DMS53 treated with DMSO at 0.1 percent for 48 hours (cell line): ENCODE measurements at regions not wholly inside any gene's neighbourhood (a gene's known extent, or its start where the extent isn't known, plus 50 kb on each side); places are given as distances from the start of the nearest gene placed in this dataset.
"Not testable (repeated sequence)": the region's sequence is repeated elsewhere in the genome, so short reads cannot be mapped to it uniquely, and the experiment has no call there.

Experiments used
- DNase-seq: peaks from one replicate; lab custom pipeline; 2025; ENCODE audit not compliant: unreplicated experiment; lab: John Stamatoyannopoulos, UW

DNA sequence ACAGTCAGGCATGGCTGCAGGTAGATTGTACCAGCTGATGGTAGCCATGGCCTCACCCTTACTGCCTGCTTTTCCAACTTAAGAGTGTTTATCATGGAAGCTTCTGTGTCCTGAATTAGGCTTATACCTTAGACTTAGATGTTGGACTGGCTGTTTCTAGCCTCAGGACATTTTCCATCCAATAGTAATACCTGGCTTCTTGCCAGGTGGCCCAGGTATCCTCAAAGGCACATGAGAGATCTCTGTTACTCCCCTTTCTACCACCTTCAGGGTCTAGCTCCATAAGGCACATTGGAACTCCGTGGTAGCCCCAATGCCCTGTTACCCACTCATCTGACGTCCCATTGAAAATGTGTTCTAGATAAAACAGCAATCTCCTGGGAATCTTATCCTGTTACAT is 407.5 kb downstream of the SPRY2 start:
- DNase-seq, result no peak

- no peak for DNase-seq
Measured at GRCh38 chr13:79932556-79932955, 408.4 kb downstream of the SPRY2 start.

GRCh38 chr13:79923973-79924556 is 416.9 kb downstream of the SPRY2 start:
- DNase-seq, result not testable (repeated sequence)

DNA sequence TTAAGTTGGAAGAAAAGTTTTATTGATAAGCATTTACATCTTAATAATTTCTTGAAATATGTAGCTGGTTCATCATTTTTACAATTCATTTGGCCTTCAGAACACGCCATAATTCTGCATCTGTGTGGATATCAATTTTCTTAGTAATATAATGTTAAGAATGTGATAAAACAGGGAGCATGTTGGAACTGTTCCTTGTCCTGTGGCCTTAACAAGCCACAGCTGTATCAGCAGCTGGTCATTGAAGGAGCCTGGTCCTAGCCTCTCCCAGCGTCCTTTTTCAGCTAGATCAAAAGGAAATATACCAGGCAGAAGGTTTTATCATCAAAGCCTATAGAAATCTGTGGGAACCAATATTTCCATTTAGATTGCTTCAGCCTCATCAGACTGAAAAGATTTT is 421.8 kb downstream of the SPRY2 start:
- no peak for DNase-seq

DNA sequence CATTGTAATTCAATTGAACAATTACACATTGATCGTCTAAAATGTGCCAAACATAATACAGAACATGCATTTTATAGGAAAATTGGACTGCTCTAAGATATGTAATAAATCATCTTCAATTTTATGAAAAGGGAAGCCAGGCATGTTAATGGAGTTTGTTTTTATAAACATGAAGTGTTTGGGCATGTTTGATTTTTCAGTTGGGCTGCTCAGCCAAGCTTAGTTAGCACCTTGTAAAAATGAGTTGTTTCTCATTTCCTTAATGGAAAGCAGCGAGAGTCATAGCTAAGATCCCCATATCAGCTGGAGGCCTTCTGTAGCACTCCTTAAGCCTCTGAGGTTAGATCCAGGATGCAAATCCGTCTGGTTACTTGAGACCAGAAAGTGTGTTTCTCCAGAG is 422.3 kb downstream of the SPRY2 start:
- no peak for DNase-seq

- DNase-seq, result no peak
Measured at GRCh38 chr13:79917628-79918027, 423.3 kb downstream of the SPRY2 start.

GRCh38 chr13:79915114-79915811 is 425.7 kb downstream of the SPRY2 start:
- no peak for DNase-seq

GRCh38 chr13:79913141-79913827 is 427.6 kb downstream of the SPRY2 start:
- no peak for DNase-seq

GRCh38 chr13:79912403-79912802 is 428.5 kb downstream of the SPRY2 start:
- DNase-seq, result no peak

- DNase-seq, result no peak
Measured at GRCh38 chr13:79910875-79911540, 429.9 kb downstream of the SPRY2 start.

GRCh38 chr13:79909644-79910043 is 428.7 kb downstream of the NDFIP2 start:
- DNase-seq, result no peak

GRCh38 chr13:79908381-79908780 is 427.4 kb downstream of the NDFIP2 start:
- no peak for DNase-seq

GRCh38 chr13:79907527-79907926 is 426.6 kb downstream of the NDFIP2 start:
- DNase-seq, result peak; percentile 14

- no peak for DNase-seq
Measured at GRCh38 chr13:79906345-79906744, 425.4 kb downstream of the NDFIP2 start.

DNA sequence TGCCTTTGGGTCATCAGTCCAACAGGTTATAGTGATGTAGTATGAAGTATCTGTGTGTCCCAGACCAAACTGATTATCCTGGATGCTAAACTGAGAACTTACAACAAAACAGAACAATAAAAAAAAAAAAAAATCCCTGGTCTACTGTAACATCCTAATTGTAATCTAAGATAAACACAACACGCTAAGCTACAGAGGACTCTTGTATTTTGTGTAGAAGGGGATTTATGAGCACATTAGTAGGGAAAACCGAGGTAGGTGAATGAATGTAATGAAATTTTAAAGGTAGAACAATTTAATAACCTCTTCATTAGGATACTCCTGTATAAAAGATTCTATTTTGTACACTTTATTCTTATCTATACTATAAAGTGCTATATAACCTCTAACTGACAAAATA is 424.1 kb downstream of the NDFIP2 start:
- DNase-seq, result no peak

DNA sequence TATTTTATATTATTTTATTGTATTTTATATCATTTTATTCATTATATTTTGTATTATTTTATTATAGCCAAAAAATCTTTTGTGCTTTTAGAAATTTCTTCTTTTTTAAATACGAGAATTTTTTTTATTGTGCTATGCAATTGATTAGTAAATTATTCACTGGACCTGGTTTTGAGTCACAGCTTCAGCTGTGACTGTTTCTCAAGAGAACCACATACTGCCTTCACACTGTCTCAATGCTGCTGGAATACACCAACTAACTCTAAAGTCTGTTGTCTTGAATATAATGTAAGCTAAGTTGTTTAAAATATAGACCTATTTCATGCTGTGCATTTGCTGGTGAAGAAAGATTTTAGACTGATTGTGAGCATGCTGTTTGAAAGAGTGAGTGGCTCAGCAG is 423.6 kb downstream of the NDFIP2 start:
- no peak for DNase-seq

GRCh38 chr13:79901336-79901735 is 420.4 kb downstream of the NDFIP2 start:
- DNase-seq, result no peak

DNA sequence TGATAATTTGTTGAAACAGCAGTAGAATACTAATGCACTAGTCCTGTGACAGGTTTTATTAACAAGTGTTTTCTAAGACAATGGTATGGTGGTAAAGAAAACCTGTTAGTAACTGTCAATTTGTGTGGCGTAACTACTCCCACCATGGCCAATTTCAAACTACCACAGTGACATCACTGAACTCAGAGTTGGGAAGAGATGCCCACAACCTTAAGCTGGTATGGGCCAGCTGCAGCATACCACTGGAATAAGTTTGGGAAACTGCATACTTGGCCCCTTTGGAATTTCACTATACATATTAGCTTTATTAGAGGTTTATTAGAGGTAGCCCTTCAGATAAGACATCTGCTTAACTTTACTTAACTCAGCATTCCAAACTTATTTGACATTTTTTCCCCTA is 419.4 kb downstream of the NDFIP2 start:
- DNase-seq, result no peak

DNA sequence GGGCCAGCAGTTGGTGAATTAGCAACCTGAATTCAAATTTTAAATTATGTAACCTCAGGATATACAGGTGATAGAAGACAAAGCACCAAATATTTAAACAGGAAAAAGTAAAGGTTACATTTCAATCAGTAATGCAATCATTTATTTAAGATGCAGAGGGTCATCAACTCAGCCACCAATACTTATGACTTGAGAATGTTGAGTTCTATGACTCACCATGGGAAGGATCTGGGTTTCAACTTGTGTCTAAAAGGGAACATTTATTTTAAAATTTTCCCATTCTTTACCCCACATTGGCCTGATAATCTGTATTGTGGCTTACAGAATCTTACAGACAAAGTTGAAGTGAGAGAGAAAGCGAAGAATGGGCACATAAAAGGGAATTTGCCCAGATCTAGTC is 418.0 kb downstream of the NDFIP2 start:
- DNase-seq, result no peak

GRCh38 chr13:79898202-79898826 is 417.4 kb downstream of the NDFIP2 start:
- DNase-seq, result no peak

DNA sequence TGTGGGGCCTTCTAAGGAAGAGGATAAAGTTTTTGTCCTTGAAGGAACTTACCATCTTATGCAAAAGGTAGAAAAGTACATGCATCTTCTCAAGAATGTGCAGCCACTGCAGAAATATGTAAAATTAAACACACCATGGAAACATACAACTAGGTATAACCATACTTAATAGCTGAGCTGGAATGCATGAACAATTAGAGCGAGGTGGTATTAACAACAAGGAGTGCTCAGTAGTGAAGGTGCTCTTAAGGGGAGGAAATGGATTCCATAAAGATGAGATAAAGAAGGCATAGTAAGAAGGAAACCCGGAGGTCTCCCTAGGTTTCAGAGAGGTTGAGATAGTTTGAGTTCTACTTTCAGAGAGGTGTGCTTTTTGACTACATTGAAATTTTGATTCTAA is 415.9 kb downstream of the NDFIP2 start:
- DNase-seq, result no peak
